ENCODE measurements at regions not wholly inside any gene's neighbourhood (a gene's known extent, or its start where the extent isn't known, plus 50 kb on each side); places are given as distances from the start of the nearest gene placed in this dataset.
A peak's percentile ranks its signal among the peaks of the same experiment; 100 is the strongest.

- DNase-seq (ENCODE audit: low read depth): no peak
These were observed 339.1 kb downstream of the FRK start for GRCh38 chr6:115721564-115721963.

- DNase-seq (ENCODE audit: low read depth): no peak
These were observed 339.8 kb downstream of the FRK start for GRCh38 chr6:115720900-115721299.

DNA sequence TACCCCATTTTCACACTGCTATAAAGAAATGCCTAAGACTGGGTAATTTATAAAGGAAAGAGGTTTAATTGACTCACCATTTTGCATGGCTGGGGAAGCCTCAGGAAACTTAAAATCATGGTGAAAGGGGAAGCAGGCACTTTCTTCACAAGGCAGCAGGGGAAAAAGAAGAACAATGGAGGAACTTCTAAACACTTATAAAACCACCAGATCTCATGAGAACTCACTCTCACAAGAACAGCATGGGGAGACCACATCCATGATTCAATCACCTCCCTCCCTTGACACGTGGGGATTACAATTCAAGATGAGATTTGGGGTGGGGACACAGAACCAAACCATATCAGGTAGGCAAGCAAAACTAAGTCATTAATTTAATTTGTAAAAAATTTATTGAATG is 343.2 kb downstream of the FRK start:
- no peak for DNase-seq (ENCODE audit: low read depth)

DNA sequence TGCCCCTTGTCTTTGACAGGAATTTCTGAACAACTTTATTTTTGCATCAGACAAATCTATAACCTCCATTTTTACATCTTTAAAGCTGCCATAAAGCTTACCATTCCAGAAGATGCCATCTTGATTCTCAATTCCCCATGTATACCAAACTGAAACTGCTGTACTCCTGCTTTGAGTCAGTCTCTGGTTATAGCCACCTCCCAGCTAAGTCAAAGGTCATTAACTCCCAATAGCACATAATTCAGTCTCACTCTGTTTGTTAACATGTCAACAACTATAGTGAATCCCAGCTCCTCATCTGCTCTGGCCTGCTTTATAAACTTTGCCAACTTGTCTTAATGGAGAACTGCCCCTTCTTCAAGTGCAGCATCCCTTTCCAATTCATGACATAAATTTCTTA is 343.6 kb downstream of the FRK start:
- DNase-seq (ENCODE audit: low read depth): no peak

GRCh38 chr6:115712291-115712961 is 348.3 kb downstream of the FRK start:
- DNase-seq (ENCODE audit: low read depth): no peak

DNA sequence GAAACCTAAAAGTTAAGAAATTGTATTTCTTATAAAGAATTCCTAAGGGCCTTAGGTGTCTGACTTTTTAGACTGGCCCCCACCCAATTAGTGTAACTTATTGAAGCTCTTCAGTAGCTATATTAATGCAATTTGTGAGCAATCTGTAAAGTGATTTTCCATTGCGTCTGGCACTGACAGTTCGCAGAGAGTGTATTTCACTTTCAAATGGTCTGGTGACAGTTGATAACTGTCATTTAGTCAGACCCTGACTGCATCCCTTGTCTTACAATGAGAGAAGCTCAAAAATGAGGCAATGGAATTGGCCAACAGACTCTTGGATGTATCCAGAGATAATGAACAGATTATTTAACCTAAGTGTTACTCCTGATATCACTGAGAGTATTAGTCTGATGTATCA is 351.8 kb downstream of the FRK start:
- DNase-seq (ENCODE audit: low read depth): no peak

DNA sequence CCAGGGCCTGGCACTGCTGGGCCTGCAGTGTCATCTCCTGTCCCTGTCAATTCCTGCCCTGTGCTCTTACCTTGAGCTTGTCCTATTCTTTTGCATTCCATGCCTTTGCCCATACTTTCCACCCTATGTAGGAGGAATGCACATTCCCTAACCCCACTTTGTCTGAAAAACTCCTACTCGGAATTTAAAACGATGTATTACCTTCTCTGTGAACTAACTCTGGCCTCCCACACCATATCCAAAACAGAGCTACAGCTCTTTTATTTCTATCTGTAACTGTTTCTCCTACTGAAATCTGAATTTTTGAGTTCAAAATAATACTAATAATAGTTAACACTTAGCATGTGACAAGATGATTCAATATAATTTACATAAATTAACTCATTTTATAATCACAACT is 353.7 kb downstream of the FRK start:
- DNase-seq (ENCODE audit: low read depth): no peak

GRCh38 chr6:115706324-115706723 is 354.4 kb downstream of the FRK start:
- DNase-seq (ENCODE audit: low read depth): no peak

DNA sequence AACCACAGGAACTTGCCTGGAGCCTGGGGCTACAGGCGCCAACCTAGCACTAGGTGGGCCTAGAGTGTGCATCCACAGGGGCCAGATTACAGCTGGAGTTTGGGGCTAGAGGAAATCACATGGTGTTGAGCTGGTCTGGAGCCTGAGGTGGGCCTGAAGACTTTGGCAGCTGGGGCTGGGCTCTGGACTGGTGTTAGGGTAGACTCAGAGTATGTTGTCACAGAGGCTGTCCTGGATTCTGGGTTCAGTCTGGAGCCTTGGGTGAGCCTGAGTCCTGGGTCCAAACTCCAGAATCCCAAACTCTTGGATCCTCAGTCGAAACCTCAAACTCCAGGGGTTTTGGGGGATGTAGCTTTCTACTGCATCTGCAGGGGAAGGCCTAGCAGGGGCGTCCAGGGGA is 356.7 kb downstream of the FRK start:
- no peak for DNase-seq (ENCODE audit: low read depth)

GRCh38 chr6:115691433-115691832 is 369.3 kb downstream of the FRK start:
- DNase-seq (ENCODE audit: low read depth): peak; percentile 20

DNA sequence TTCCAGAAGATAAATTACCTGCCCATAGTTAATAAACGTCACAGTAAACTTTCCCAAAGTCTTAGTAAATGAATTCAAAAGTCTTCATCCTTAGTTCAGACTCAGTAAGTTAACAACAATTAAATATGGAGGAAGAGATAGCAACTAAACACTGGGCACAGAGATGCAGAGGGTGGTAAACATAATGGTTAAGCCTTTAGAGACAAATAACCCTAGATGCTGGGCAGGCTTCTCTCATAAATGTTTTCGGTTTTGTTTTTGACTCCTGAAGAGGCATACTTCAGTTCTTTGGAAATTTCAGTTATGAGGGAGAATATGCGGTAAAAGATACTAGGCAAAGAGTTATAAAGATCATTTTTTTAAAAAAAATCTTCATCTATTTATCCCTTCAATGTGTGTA is 369.8 kb downstream of the FRK start:
- DNase-seq (ENCODE audit: low read depth): no peak

GRCh38 chr6:115681978-115682775 is 378.5 kb downstream of the FRK start:
- DNase-seq (ENCODE audit: low read depth): peak; percentile 20

DNA sequence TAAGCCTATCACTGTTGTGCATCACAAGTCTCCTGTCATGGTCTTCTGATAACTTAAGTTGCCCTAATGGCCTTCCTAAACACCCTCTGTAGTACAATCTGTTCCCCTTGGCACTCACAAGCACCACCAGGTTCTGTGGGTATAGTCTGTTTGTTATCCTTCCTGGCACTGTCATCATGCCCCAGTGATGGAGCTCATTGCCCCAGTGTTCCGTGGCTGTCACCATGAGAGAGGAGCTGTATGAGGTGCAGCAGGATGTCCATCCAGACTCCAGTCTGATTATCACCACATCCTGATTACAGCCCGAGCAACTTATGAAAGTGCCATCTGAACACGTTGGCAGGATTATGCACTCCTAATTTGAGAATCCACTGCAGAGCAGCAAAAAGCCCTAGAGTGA is 380.1 kb downstream of the FRK start:
- DNase-seq (ENCODE audit: low read depth): no peak

- DNase-seq (ENCODE audit: low read depth): no peak
These were observed 383.5 kb downstream of the FRK start for GRCh38 chr6:115677198-115677597.

DNA sequence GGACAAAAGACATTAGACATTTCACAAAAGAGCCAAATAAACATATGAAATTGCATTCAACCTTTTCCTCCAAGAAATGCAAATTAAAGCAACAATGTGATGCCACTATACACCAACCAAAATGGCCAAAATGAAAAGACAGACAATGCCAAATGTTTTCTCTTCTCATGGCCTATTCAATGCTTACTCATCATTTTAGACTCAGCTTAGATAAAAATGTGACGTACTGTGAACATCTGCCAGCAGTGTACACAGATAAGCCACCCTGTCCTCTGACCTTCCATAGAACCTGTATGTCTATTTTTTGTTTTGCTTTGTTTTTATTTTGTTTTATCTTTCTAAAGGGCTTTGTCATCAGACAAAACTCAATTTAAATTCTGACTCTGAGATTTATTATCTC is 385.2 kb downstream of the FRK start:
- DNase-seq (ENCODE audit: low read depth): no peak

DNA sequence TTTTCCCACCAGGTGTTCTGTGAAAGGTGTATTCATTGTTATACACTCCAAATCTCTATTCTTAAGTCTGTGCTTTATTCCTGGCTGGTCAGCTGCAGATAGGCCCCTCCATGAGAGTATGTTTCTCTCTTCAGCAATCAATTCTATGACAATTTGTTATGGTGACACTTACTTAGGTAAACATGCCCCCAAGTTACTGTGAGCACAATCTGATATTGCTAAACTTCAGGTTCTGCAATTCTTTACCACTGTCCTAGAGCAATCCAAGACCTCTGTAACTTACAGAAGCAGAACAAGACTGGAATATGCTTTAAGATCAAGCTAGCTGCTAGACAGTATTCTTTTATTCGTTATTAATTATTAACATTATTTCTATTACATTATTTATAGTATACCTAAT is 391.9 kb downstream of the FRK start:
- no peak for DNase-seq (ENCODE audit: low read depth)

DNA sequence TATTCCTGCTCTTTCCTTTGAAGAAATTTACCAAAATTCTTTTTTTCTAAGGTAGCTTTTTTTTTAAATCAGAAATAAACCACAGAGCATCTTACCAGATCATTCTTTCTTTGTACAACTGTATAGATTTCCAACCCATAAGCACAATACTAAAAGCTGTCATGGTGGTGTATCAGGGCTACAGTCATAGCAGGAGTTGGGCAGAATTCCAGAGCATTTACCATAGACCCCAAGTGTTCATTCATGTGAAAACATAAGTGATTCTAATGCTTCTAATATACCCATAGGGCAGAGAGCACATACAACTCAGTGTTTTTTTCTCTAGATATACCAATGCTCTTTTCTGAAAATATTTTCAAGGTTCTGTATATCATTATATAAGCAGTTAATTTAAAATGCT is 392.5 kb downstream of the FRK start:
- DNase-seq (ENCODE audit: low read depth): no peak

DNA sequence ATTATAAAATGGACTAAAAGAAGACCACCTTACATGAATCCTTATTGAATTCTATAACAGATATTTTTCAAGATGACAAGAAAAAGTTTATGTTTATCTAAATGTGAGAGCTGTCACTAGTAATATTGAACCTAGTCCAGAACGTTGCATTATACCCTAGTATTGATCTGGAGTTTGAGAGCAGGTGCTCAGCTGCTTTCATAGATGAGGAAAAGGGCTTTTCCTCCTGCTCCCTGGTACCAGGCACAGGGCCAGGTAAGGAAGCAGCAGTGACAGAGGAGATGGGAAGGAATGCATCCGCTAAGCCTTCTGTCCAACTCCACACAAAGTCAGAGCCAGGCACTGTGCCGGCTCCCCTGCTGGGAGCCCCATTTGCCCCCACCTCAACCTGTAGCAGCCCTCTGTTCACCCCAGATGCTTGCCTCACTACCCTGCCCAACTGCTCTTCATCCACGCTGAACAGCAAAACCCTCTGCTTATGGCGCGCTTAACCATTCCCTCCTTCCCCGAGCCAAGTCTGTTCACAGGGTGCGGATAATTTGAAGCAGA is 393.1 kb downstream of the FRK start:
- no peak for DNase-seq (ENCODE audit: low read depth)

DNA sequence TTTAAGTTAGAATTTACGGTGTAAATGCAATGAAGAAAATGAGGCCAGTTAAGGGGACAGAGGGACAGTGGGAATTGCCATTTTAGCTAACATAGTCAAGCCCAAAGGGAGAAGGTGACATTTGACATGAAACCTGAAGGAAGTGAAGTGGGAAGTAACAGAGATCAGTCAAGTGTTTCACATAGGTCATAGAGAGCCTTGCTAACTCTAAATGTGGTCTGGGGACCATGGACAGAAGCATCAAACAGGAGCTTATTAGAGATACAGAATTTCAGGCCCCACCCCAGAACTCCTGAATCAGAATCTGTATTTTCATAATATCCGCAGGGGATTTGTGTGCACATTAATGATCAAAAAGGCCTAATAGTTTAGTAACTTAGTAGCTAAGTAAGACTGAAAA is 393.7 kb downstream of the FRK start:
- no peak for DNase-seq (ENCODE audit: low read depth)

- DNase-seq (ENCODE audit: low read depth): no peak
These were observed 395.4 kb downstream of the FRK start for GRCh38 chr6:115665310-115665709.

DNA sequence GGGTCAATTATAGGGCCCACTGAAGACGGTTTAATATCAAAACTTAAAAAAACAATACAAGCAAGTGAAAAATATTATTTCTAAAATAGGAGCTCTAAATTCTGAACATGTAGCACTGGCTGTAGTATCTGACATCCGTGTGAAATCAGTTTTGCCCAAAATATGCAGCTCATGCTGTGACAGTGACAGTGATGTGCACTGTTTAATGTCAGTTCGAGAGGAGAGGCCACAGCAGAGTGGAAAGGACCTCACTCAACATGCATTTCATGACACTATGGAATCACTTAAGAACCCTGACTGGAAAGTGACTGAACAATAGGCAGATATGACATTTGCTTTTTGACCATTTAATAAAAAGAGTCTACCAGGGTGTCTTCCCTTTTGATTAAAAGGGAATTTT is 397.0 kb downstream of the FRK start:
- DNase-seq (ENCODE audit: low read depth): no peak

- DNase-seq (ENCODE audit: low read depth): peak; percentile 39
These were observed 416.9 kb downstream of the FRK start for GRCh38 chr6:115643762-115644161.

DNA sequence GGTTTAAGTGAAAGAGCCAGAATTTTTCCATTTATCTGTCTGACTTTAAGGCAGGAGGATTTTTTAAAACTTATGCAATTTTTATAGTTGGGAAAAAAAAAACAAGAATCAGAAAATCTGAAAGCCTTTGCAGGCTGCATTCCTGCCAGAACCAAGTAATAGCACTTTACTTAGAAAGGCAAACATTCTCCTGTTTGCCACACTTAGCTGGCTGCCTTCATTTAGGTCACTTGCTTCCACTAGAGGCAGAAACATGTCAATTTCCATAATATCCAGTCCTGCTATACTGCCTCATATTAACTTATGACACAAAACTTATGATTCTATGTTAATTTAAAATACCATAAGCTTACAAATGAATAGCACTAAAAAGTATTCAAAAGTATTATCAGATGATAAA is 425.8 kb downstream of the FRK start:
- no peak for DNase-seq (ENCODE audit: low read depth)
